ENCODE measurements at regions not wholly inside any gene's neighbourhood (a gene's known extent, or its start where the extent isn't known, plus 50 kb on each side); places are given as distances from the start of the nearest gene placed in this dataset.

- no peak for DNase-seq (ENCODE audit: low read depth in 2 of 2)
Observed at GRCh38 chr7:45455662-45456061, 118.5 kb upstream of the ADCY1 start.

- no peak for DNase-seq (ENCODE audit: low read depth in 2 of 2)
Observed at GRCh38 chr7:45456105-45456504, 118.1 kb upstream of the ADCY1 start.

DNA sequence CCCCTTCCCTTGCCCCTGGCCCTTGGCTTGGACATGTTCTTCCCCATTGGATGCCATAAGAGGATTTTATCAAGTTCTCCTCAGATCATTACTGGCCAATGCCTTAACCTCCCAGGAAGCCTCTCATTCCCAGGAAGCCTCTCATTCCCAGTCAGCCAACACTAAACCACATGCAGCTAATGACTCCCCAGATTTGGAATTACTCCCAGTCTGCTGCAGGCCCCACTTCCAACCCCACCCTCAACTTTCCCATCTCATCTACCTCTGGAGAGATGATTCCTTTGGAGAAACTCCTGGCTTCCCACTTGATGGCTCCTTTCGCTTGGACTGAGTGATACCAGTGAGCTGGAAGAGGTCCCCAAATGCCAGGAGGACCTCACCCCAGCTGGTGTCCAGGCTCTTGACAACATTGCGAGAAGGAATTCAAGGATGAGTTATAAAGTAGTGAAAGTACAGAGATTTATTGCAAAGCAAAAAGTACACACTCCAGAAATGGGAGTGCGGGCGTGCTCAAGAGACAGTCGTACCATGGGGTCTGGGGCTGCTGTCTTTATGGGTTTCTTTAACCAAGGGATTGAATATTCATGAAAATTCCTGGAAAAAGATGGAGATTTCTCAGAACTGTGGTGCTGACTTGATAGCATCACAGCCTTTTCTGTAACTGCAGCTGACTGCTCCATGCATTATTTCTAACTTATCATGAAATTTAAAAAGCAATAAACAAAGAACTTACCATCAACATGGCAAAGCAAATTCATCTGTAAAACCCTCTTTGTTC, 117.2 kb upstream of the ADCY1 start:
- no peak for DNase-seq (ENCODE audit: low read depth in 2 of 2)

GRCh38 chr7:45457591-45457990, 116.6 kb upstream of the ADCY1 start:
- DNase-seq (ENCODE audit: low read depth in 2 of 2), result no peak

DNA sequence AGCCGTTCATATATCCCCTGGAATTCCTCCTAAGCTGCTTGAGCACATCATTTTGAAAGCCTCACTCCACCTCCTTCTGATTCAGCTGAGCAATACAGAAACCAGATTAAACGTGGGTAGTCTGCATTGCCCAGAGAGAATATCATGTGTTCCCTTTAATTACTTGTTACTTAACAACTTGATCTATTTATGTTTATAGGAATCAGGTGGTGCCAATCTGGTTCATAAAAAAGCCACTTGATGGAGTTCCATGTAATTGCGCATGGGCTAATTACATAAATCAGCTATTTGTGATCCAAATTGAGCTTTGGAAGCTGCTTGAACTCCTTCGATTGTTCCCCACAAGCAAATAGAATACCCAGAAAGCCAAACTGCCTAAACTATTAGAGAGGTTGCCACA, 114.7 kb upstream of the ADCY1 start:
- no peak for DNase-seq (ENCODE audit: low read depth in 2 of 2)

DNA sequence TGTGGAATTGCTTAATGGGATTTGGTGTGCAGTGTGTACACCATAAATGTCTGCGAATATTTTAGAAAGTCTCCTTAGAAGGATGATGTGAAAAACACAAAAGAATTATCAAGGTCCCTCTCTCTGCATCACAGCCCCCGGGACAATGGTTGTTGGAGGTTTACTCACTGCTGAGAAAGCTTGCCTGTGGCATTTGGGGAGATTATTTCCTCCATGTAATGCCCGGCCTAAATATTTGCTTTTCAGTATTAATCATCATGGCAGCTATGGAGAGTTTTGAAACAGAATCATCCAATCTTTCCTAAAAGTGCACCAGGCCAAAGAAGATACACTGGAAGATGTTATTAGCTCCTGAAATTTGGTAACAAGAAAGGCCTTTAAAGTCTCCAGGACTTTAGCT, 113.8 kb upstream of the ADCY1 start:
- no peak for DNase-seq (ENCODE audit: low read depth in 2 of 2)

DNA sequence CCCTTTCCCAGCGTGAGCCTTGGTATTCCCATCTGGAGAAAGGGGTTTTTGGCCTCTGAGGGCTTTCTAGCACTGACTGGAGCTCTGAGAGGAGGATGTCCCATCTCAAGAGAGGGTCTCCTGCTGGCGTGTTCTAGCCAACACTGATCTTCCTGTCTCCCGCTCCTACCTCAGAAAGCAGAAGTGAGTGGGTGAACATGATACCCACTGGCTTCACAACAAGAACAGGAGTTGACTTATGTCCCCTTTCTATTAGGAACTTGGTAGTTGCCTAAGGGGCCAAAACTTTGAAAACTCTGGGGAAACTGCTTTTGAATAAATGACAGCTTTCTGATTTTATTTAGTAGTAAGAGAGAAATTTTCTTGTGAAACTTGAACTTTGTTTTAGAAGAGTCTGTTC, 113.1 kb upstream of the ADCY1 start:
- DNase-seq (ENCODE audit: low read depth in 2 of 2), result no peak

GRCh38 chr7:45469103-45469502, 105.1 kb upstream of the ADCY1 start:
- DNase-seq (ENCODE audit: low read depth in 2 of 2), result no peak

- DNase-seq (ENCODE audit: low read depth in 2 of 2), result no peak
Observed at GRCh38 chr7:45470031-45470430, 104.1 kb upstream of the ADCY1 start.

DNA sequence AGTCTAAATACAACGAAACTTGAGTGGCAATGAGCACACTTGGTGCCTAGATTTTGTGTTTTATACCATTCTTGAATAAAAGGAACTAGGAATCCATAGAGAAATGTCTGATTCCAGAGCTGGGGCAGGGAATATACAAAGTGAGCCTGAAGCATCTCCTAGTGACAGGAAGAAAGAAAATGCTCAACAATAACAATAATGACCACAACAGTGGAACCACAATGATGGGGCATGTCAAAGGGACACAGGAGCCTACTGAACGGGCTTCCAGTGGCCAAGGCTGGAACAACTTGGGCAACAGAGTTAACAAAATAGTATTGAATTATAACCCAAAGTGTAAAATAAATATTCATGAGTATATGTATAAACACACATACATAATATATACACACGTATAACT, 94.4 kb upstream of the ADCY1 start:
- DNase-seq (ENCODE audit: low read depth in 2 of 2), result no peak

GRCh38 chr7:45482451-45482850, 91.7 kb upstream of the ADCY1 start:
- no peak for DNase-seq (ENCODE audit: low read depth in 2 of 2)

- no peak for DNase-seq (ENCODE audit: low read depth in 2 of 2)
Observed at GRCh38 chr7:45484094-45484493, 90.1 kb upstream of the ADCY1 start.

DNA sequence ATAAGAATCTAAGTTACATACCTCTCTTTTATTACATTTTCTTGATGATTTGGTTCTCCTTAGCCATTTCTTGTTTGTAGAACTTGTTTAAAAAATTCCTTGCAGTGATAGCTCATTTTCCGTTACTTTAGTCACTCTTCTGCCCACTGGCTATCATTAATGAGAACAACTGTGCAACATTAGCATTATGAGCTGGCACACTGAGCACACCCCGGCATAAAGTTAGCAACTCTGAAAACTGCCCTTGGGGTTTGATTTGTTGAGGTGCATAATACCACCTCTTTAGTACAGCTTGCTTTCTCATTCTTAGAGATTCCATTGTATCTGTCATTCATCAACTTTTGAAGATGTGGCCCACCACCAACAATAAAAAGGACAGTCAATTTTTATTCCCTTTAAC, 87.6 kb upstream of the ADCY1 start:
- no peak for DNase-seq (ENCODE audit: low read depth in 2 of 2)

DNA sequence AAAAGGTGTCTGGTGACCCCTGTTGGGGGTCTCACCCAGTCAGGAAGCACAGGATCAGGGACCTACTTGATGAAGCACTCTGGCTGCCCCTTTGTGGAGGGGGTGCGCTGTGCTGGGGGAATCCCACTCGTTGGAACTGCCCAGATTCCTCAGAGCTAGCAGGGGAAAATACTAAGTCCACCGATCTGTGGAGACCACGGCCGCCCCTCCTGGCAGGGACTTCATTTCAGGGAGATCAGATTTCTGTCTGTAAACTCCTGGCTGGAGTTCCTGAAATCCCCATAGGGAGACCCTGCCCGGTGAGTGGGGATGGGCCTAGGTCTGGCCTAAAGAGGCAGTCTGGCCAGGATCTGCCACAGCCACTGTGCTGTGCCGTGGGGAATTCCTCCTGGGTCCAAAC, 79.3 kb upstream of the ADCY1 start:
- no peak for DNase-seq (ENCODE audit: low read depth in 2 of 2)

- DNase-seq (ENCODE audit: low read depth in 2 of 2), result no peak
Observed at GRCh38 chr7:45495618-45496017, 78.5 kb upstream of the ADCY1 start.

DNA sequence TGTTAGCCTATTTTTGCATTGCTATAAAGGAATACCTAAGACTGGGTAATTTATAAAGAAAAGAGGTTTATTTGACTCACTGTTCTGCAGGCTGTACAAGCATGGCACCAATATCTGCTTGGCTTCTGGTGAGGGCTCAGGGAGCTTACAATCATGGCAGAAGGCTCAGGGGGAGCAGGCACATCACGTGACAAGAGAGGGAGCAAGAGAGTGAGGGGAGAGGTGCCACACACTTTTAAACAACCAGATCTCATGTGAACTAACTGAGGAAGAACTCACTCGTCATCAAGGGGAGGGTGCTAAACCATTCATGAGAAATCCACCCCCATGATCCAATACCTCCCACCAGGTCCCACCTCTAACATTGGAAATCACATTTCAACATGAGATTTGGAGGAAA, 73.9 kb upstream of the ADCY1 start:
- no peak for DNase-seq (ENCODE audit: low read depth in 2 of 2)

DNA sequence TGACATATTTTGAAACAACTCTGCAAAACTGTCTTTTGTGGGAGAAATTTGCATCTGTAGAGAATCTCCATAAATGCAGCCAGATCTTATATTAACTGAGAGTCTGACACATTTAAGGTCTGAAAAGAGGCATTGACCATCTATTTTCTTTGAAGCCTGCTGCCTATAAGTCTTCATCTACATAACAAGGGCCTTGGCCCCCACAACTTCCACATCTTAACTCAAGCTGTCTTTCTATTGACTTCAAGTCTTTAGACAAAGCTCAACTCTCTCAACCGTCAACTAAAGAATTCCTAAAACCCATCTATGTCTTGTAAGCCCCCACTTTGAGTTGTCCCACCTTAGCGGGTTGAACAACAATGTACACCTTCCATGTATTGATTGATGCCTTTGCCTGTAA, 72.4 kb upstream of the ADCY1 start:
- no peak for DNase-seq (ENCODE audit: low read depth in 2 of 2)

DNA sequence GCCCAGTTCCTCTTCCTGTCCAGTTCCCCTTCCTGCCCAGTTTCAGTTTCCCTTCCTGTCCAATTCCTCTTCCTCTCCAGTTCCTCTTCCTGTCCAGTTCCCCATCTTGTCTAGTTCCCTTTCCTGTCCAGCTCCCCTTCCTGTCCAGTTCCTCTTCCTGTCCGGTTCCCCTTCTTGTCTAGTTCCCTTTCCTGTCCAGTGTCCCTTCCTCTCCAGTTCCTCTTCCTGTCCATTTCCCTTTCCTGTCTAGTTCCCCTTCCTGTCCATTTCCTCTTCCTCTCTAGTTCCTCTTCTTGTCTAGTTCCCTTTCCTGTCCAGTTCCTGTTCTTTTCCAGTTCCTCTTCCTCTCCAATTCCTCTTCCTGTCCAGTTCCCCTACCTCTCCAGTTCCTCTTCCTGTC, 68.1 kb upstream of the ADCY1 start:
- no peak for DNase-seq (ENCODE audit: low read depth in 2 of 2)

- DNase-seq (ENCODE audit: low read depth in 2 of 2), result no peak
Observed at GRCh38 chr7:45509222-45509621, 64.9 kb upstream of the ADCY1 start.

DNA sequence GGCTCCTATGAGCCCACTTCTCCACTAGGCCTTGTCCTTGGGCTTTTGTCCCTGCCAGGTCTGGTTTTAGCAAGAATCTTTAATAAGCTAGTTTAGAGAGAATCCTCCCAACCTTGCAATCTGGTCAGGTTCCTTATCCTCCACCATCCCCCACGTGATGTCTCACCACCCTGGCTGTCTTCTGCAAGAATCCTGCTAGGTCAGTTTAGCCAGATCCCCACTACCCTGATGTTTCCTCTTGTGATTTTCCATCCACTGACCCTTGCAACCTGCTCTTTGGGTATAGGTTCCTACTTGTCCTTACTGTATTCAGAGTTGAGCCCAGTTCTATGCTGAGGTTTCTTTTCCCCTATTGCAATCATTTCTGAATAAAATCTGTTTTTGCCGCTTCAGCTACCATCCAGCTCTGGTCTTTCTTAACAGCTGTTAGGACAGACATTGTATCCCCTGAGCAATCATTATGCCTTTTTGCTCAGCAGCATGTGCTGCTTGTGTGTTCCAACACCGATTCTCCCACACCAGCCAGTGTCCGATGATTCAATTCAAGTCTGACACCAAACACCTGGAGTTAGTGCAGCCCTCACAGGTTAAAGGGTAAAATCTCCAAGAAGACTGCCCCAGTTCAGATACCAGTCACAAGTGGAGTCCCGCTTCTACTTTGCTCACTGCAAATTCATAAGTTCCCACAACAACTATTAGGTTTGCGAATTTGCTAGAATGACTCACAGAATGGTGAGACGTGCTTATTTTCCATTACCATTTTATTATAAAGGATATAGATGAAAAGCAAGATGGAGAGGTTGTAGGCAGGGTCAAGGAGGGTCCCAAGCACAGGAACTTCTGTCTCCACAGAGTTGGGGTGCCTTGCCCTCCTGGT, 62.2 kb upstream of the ADCY1 start:
- no peak for DNase-seq (ENCODE audit: low read depth in 2 of 2)

DNA sequence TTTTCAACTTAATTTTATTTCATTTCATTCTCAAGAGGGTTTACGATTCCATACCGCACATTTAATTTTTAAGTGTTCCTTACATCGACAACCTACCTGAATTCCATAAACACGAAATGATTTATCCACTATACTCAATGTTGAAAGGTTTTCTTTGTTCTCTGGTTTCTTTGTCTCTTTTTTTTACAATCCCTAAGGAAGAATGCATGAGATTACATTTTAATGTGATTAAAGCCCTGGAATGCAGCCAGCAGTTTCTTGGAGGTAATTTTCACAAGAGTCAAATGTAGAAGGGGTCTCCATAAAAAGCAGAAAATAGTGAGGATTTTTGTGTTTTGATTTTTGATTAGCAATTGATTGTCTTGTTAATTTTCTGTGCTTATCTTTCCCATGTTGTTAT, 59.2 kb upstream of the ADCY1 start:
- DNase-seq (ENCODE audit: low read depth in 2 of 2), result no peak

- DNase-seq (ENCODE audit: low read depth in 2 of 2), result no peak
Observed at GRCh38 chr7:45515346-45515745, 58.8 kb upstream of the ADCY1 start.

Measured in activated CD8-positive, alpha-beta memory T cell treated with anti-CD3 and anti-CD28 coated beads for 4 hours (primary cell).